AG04450 (cell line): ENCODE measurements at regions not wholly inside any gene's neighbourhood (a gene's known extent, or its start where the extent isn't known, plus 50 kb on each side); places are given as distances from the start of the nearest gene placed in this dataset.
A peak's percentile ranks its signal among the peaks of the same experiment; 100 is the strongest.

Source experiments
- CTCF ChIA-PET: fragments of 300-600, 350-600 bp; formaldehyde crosslinking; extraction: SDS; loops from one replicate; lab custom pipeline; 2022; ENCODE audit warnings: antibody characterized with exemption, inconsistent platforms; lab: Charles Lee
- POLR2A ChIA-PET: fragments of 350-600 bp; formaldehyde crosslinking; extraction: SDS; loops from one replicate; lab custom pipeline; 2021; ENCODE audit warnings: antibody characterized with exemption, inconsistent platforms; lab: Yijun Ruan, JAX
- DNase-seq: peaks from one replicate; pipeline ENCODE4 v3.0.0-alpha.2; 2011; ENCODE audit warnings: low read depth, low spot score
- H3K27ac ChIP-seq: one replicate; pipeline ENCODE4 v1.5.1; 2012; ENCODE audit warnings: low read depth, low read length, control low read depth
- H3K27me3 ChIP-seq: one replicate; pipeline ENCODE4 v1.6.0; 2012; ENCODE audit warnings: low read length; ENCODE audit not compliant: control insufficient read depth, insufficient read depth
- H3K4me3 ChIP-seq: 2 replicates; pipeline ENCODE4 v1.5.1; 2011; ENCODE audit warnings: mild to moderate bottlenecking, low read depth, low read length, control low read depth
- H3K9me3 ChIP-seq: 2 replicates; pipeline ENCODE4 v1.5.1; 2012; ENCODE audit warnings: low read length; ENCODE audit not compliant: control insufficient read depth, insufficient read depth
- CTCF ChIP-seq: IDR thresholded peaks from 2 replicates; pipeline ENCODE4 v1.5.1; 2011; ENCODE audit warnings: low read depth, low read length, control low read depth, inconsistent platforms

- ChIA-PET CTCF (no interaction called here), POLR2A (no interaction called here)
- H3K4me3 ChIP-seq = no peak overlapping the region
- no peak overlapping the region for H3K27ac ChIP-seq
- H3K27me3 ChIP-seq = no peaks in the 10 kb centered on the region
- no peak for TF ChIP-seq CTCF
- DNase-seq = no peak
- no peaks in the 10 kb centered on the region for H3K9me3 ChIP-seq
Measured at GRCh38 chr1:80385650-80386049, 1379.1 kb upstream of the ADGRL4 start.

GRCh38 chr1:80384959-80385358 lies 1378.4 kb upstream of the ADGRL4 start:
- no peak for TF ChIP-seq CTCF
- ChIA-PET CTCF (no interaction called here), POLR2A (no interaction called here)
- Histone ChIP-seq H3K27me3 (no peaks in the 10 kb centered on the region), H3K9me3 (no peaks in the 10 kb centered on the region), H3K27ac (no peak overlapping the region), H3K4me3 (no peak overlapping the region)
- no peak for DNase-seq

DNA sequence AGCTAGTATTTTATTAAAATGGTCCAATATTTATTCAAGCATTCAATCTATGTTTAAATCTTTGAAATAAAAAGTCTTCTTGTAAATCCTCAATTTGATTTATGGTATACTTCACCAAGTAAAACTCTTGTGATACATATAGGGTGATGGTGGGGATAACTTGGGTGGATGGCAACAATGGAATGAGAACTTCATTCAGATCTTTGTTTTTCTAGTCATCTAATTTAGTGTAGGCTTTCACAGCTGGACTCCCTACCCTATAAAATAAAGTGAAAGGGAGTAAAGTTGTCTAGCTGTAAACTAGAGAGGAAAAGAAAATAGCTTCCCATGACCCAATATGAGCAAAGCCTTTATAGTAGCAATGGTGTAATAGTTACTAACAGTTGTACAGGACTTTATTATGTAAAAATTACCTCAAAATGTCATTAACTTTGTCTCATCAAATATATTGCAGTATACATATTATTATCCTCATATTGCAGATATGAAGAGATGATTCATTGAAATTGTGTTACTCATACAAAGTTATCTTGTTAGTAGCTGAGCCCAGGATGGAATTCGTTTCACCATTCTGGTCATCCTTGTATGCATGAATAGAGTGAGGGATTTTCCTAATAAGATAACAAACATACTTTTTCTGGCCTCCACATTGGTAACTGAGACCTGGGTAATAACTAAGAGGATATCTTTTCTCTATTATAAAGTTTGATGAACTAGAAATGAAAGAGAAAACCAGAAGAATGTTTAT lies 1377.7 kb upstream of the ADGRL4 start:
- no peak overlapping the region for H3K27ac ChIP-seq
- POLR2A ChIA-PET = no interaction called here
- no peaks in the 10 kb centered on the region for H3K9me3 ChIP-seq
- CTCF ChIA-PET = no interaction called here
- H3K4me3 ChIP-seq = no peak overlapping the region
- TF ChIP-seq CTCF = no peak
- DNase-seq = no peak
- H3K27me3 ChIP-seq = no peaks in the 10 kb centered on the region

DNA sequence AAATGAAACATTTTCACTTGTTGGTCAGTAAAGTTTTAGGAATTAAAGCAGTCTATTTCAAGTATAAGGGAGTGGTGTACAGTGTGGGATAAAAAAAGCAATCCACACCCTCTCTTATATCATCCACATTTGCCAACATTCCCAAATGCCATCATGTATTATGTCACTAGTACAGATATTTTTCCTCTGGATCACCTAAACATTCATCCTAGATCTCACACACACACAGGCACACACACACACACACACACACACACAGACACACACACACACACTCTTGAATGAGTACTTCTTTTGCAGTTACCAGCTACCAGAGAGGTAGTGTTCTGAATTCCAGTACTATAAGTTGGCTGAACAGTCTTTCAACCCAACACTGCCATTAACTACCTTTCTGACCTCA lies 1369.1 kb upstream of the ADGRL4 start:
- ChIA-PET CTCF (no interaction called here), POLR2A (interaction anchor here (0.5 to 0.7 kb wide), 2 partner anchors 23 to 173 kb away, joined by 3 read pairs; no protein-coding TSS in a partner anchor)
- Histone ChIP-seq H3K27me3 (no peaks in the 10 kb centered on the region), H3K9me3 (no peaks in the 10 kb centered on the region), H3K27ac (no peak overlapping the region), H3K4me3 (no peak overlapping the region)
- DNase-seq = peak; percentile 49
- no peak for TF ChIP-seq CTCF

- no peak for DNase-seq
- Histone ChIP-seq H3K27ac (no peak overlapping the region), H3K27me3 (no peaks in the 10 kb centered on the region), H3K9me3 (no peaks in the 10 kb centered on the region), H3K4me3 (no peak overlapping the region)
- POLR2A ChIA-PET = no interaction called here
- CTCF ChIA-PET = no interaction called here
- TF ChIP-seq CTCF = no peak
Measured at GRCh38 chr1:80375109-80375508, 1368.6 kb upstream of the ADGRL4 start.
